ENCODE measurements at regions not wholly inside any gene's neighbourhood (a gene's known extent, or its start where the extent isn't known, plus 50 kb on each side); places are given as distances from the start of the nearest gene placed in this dataset.

- no peaks in the 10 kb centered on the region for H3F3A ChIP-seq (ENCODE audit: low read depth)
- Mint-ChIP-seq H3K4me1 (no peaks in the 10 kb centered on the region), H3K27me3 (ENCODE audit: insufficient read depth, low read depth) (no peaks in the 10 kb centered on the region), H3K4me3 (no peak overlapping the region), H3K36me3 (no peaks in the 10 kb centered on the region), H3K9me3 (no peaks in the 10 kb centered on the region), H3K27ac (no peak overlapping the region)
- no peak overlapping the region for H3K4me2 ChIP-seq
- no peak overlapping the region for H3K9ac ChIP-seq
- no peak for DNase-seq (ENCODE audit: low spot score)
- no peaks in the 10 kb centered on the region for H3K79me2 ChIP-seq (ENCODE audit: low read depth)
- no peak overlapping the region for H2AFZ ChIP-seq (replicated peaks)
- H3K9me3 ChIP-seq (ENCODE audit: low read depth): no peaks in the 10 kb centered on the region
- no peaks in the 10 kb centered on the region for H3K4me1 ChIP-seq
- no peak for TF ChIP-seq EZH2phosphoT487 (IDR thresholded peaks at IDR 0.05)
- no peak for TF ChIP-seq CTCF (IDR thresholded peaks at IDR 0.05)
- TF ChIP-seq EZH2 (IDR thresholded peaks at IDR 0.05): no peak
- no peaks in the 10 kb centered on the region for H3K27me3 ChIP-seq
- H4K20me1 ChIP-seq (ENCODE audit: low read depth): no peaks in the 10 kb centered on the region
- H3K27ac ChIP-seq: no peak overlapping the region
- H3K36me3 ChIP-seq: no peaks in the 10 kb centered on the region
- no peak overlapping the region for H3K4me3 ChIP-seq
Observed at GRCh38 chr3:174377096-174377495, 482.0 kb upstream of the NAALADL2 start.

GRCh38 chr3:174377684-174378083 lies 481.4 kb upstream of the NAALADL2 start:
- Histone ChIP-seq H2AFZ (replicated peaks) (no peak overlapping the region), H3K4me2 (no peak overlapping the region), H3K27ac (no peak overlapping the region), H3K4me1 (no peaks in the 10 kb centered on the region), H3K79me2 (ENCODE audit: low read depth) (no peaks in the 10 kb centered on the region), H3K4me3 (no peak overlapping the region), H4K20me1 (ENCODE audit: low read depth) (no peaks in the 10 kb centered on the region), H3K9me3 (ENCODE audit: low read depth) (no peaks in the 10 kb centered on the region), H3K36me3 (no peaks in the 10 kb centered on the region), H3K27me3 (no peaks in the 10 kb centered on the region), H3F3A (ENCODE audit: low read depth) (no peaks in the 10 kb centered on the region), H3K9ac (no peak overlapping the region)
- Mint-ChIP-seq H3K9me3 (no peaks in the 10 kb centered on the region), H3K36me3 (no peaks in the 10 kb centered on the region), H3K4me1 (no peaks in the 10 kb centered on the region), H3K27ac (no peak overlapping the region), H3K27me3 (ENCODE audit: insufficient read depth, low read depth) (no peaks in the 10 kb centered on the region), H3K4me3 (no peak overlapping the region)
- TF ChIP-seq EZH2phosphoT487 (IDR thresholded peaks at IDR 0.05) (no peak), CTCF (IDR thresholded peaks at IDR 0.05) (no peak), EZH2 (IDR thresholded peaks at IDR 0.05) (no peak)
- no peak for DNase-seq (ENCODE audit: low spot score)

GRCh38 chr3:174382878-174383277 lies 476.3 kb upstream of the NAALADL2 start:
- H3K27me3 Mint-ChIP-seq (ENCODE audit: insufficient read depth, low read depth): no peaks in the 10 kb centered on the region
- Histone ChIP-seq H2AFZ (replicated peaks) (no peak overlapping the region), H3K4me1 (no peaks in the 10 kb centered on the region), H3F3A (ENCODE audit: low read depth) (no peaks in the 10 kb centered on the region), H3K27ac (no peak overlapping the region), H3K27me3 (no peaks in the 10 kb centered on the region), H4K20me1 (ENCODE audit: low read depth) (no peaks in the 10 kb centered on the region), H3K4me2 (no peak overlapping the region), H3K36me3 (no peaks in the 10 kb centered on the region), H3K9me3 (ENCODE audit: low read depth) (no peaks in the 10 kb centered on the region), H3K4me3 (no peak overlapping the region), H3K79me2 (ENCODE audit: low read depth) (no peaks in the 10 kb centered on the region), H3K9ac (no peak overlapping the region)
- H3K36me3 Mint-ChIP-seq: no peaks in the 10 kb centered on the region
- no peak for DNase-seq (ENCODE audit: low spot score)
- H3K4me1 Mint-ChIP-seq: no peaks in the 10 kb centered on the region
- no peak overlapping the region for H3K4me3 Mint-ChIP-seq
- TF ChIP-seq EZH2 (IDR thresholded peaks at IDR 0.05) (no peak), CTCF (IDR thresholded peaks at IDR 0.05) (no peak), EZH2phosphoT487 (IDR thresholded peaks at IDR 0.05) (no peak)
- H3K27ac Mint-ChIP-seq: no peak overlapping the region
- H3K9me3 Mint-ChIP-seq: no peaks in the 10 kb centered on the region

- Histone ChIP-seq H3K4me1 (peaks cover 2% of the 10 kb centered on the region), H3F3A (ENCODE audit: low read depth) (no peaks in the 10 kb centered on the region), H3K36me3 (no peaks in the 10 kb centered on the region), H3K4me3 (no peak overlapping the region), H3K79me2 (ENCODE audit: low read depth) (no peaks in the 10 kb centered on the region), H4K20me1 (ENCODE audit: low read depth) (no peaks in the 10 kb centered on the region), H3K4me2 (no peak overlapping the region), H2AFZ (replicated peaks) (no peak overlapping the region), H3K9ac (no peak overlapping the region), H3K27me3 (no peaks in the 10 kb centered on the region), H3K9me3 (ENCODE audit: low read depth) (no peaks in the 10 kb centered on the region), H3K27ac (no peak overlapping the region)
- DNase-seq (ENCODE audit: low spot score): no peak
- H3K4me1 Mint-ChIP-seq: no peaks in the 10 kb centered on the region
- no peaks in the 10 kb centered on the region for H3K36me3 Mint-ChIP-seq
- peaks cover 16% of the 10 kb centered on the region for H3K9me3 Mint-ChIP-seq
- TF ChIP-seq EZH2 (IDR thresholded peaks at IDR 0.05): no peak
- no peak for TF ChIP-seq CTCF (IDR thresholded peaks at IDR 0.05)
- TF ChIP-seq EZH2phosphoT487 (IDR thresholded peaks at IDR 0.05): no peak
- no peak overlapping the region for H3K27ac Mint-ChIP-seq
- no peaks in the 10 kb centered on the region for H3K27me3 Mint-ChIP-seq (ENCODE audit: insufficient read depth, low read depth)
- H3K4me3 Mint-ChIP-seq: no peak overlapping the region
Observed at GRCh38 chr3:174387736-174388135, 471.4 kb upstream of the NAALADL2 start.
